ENCODE measurements at regions not wholly inside any gene's neighbourhood (a gene's known extent, or its start where the extent isn't known, plus 50 kb on each side); places are given as distances from the start of the nearest gene placed in this dataset.
A peak's percentile ranks its signal among the peaks of the same experiment; 100 is the strongest.

DNA sequence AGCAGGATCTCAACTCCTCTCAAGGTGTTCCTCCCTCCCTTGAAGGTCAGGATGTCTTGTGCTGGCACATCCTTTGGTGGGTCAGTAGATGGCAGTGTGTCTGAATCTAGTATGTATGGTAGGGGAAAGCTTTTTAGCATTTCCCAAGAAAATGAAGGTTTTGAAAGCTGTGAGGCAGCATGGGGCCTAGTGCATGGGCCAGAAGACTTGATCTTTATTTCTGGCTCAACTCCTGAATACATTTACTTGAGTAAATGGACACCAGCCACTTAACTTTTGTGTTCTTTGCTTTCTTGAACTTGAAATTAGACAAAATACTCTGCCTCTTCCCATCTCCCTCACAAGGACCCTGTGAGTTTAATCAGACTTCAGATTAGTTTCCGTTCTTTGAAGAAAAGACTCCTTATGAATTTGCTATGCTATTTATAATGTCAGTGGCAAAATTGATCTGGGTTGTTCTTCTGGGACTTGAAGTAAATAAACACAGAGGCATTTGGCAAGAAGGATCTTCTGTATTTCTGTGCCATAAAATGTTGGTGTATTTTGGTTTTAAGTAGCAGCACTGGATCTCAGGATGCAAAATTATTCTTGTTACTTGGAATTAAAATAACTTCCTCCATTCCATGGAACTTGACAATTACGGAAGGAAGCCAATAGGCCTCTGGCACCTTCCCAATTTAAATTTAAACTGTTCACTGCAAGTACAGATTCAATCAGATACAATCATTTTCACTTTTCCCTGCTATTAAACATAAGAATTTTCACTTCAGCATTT lies 288.8 kb downstream of the CASP12 start:
- no peak overlapping the region for H3K4me3 ChIP-seq
- peaks cover 0 to 4% of the 10 kb centered on the region in 2 donors for H3K4me1 ChIP-seq
- DNase-seq (ENCODE audit: low spot score): no peak
- no peak overlapping the region for H3K27ac ChIP-seq
- no peaks in the 10 kb centered on the region for H3K9me3 ChIP-seq
- no peaks in the 10 kb centered on the region for H3K36me3 ChIP-seq
- no peaks in the 10 kb centered on the region for H3K27me3 ChIP-seq
- peak in 1 of 2 donors; percentile 66 for TF ChIP-seq CTCF (IDR thresholded peaks at IDR 0.05)

- no peak for TF ChIP-seq CTCF (IDR thresholded peaks at IDR 0.05)
- DNase-seq (ENCODE audit: low spot score): no peak
- H3K27me3 ChIP-seq: no peaks in the 10 kb centered on the region
- no peak overlapping the region for H3K27ac ChIP-seq
- H3K4me3 ChIP-seq: no peak overlapping the region
- H3K4me1 ChIP-seq: no peaks in the 10 kb centered on the region
- H3K9me3 ChIP-seq: no peaks in the 10 kb centered on the region
- H3K36me3 ChIP-seq: no peaks in the 10 kb centered on the region
Measured at GRCh38 chr11:104602643-104603042, 295.6 kb downstream of the CASP12 start.

- Histone ChIP-seq H3K4me3 (no peak overlapping the region), H3K36me3 (no peaks in the 10 kb centered on the region), H3K27ac (no peak overlapping the region), H3K4me1 (no peaks in the 10 kb centered on the region), H3K27me3 (no peaks in the 10 kb centered on the region), H3K9me3 (no peaks in the 10 kb centered on the region)
- DNase-seq (ENCODE audit: low spot score): no peak
- no peak for TF ChIP-seq CTCF (IDR thresholded peaks at IDR 0.05)
Measured at GRCh38 chr11:104594228-104594958, 303.9 kb downstream of the CASP12 start.

DNA sequence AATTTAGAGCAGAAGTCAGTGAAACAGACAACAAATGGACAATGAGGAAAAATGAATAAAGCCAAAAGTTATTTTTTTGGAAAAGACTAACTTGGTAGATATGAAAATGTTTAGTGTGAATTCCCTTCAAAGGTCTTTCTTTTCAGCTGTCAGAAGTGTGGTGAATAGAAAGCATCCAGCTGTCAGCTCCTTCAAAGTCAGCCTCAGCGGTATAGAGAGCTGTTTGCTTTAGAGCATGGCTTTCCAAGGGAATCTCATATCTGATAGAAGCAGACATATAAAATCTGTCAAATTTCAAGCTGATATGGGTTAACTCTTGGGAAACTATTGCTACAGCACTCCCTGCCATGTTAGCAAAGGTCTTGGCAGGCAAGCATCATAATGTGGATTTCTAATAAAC lies 309.3 kb downstream of the CASP12 start:
- TF ChIP-seq CTCF (IDR thresholded peaks at IDR 0.05): no peak
- no peak for DNase-seq (ENCODE audit: low spot score)
- no peak overlapping the region for H3K4me3 ChIP-seq
- H3K27ac ChIP-seq: no peak overlapping the region
- H3K27me3 ChIP-seq: no peaks in the 10 kb centered on the region
- no peaks in the 10 kb centered on the region for H3K36me3 ChIP-seq
- H3K9me3 ChIP-seq: no peaks in the 10 kb centered on the region
- H3K4me1 ChIP-seq: no peaks in the 10 kb centered on the region

DNA sequence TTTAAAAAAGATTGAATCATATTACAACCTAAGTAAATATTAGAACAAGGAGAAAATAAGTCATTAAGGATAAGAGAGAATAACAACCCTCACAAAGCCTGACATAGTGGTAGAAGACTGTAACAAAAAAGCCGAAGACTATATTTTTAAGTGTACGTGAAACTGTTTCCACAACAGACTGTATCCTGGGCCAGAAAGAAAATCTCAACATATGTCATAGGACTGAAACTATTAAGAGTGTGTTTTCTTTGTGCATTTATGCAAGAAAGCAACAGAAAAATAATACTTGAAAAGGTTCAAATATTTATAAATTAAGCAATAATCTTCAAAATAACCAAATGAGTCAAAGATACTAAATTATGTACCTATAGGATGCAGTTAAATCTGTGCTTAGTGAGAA lies 309.8 kb downstream of the CASP12 start:
- no peak for DNase-seq (ENCODE audit: low spot score)
- Histone ChIP-seq H3K36me3 (no peaks in the 10 kb centered on the region), H3K9me3 (no peaks in the 10 kb centered on the region), H3K4me1 (no peaks in the 10 kb centered on the region), H3K4me3 (no peak overlapping the region), H3K27ac (no peak overlapping the region), H3K27me3 (no peaks in the 10 kb centered on the region)
- no peak for TF ChIP-seq CTCF (IDR thresholded peaks at IDR 0.05)
